A673 (cell line): ENCODE measurements at regions not wholly inside any gene's neighbourhood (a gene's known extent, or its start where the extent isn't known, plus 50 kb on each side); places are given as distances from the start of the nearest gene placed in this dataset.

Source experiments
- CTCF ChIP-seq: fragments of 300-800, 200-600 bp; sonication (generic); conservative IDR thresholded peaks from 2 replicates; pipeline ENCODE4 v1.5.1; 2017; ENCODE audit warnings: low read depth, mild to moderate bottlenecking, antibody characterized with exemption, low read length, moderate library complexity, mixed read lengths
- EZH2 ChIP-seq: fragments of 200-600 bp; sonication (generic); IDR thresholded peaks from 2 replicates; pipeline ENCODE4 v1.6.1; 2017; ENCODE audit warnings: borderline replicate concordance, low read depth, mild to moderate bottlenecking, mixed read lengths, antibody characterized with exemption, low read length; ENCODE audit not compliant: poor library complexity, severe bottlenecking

GRCh38 chr6:5946181-5946580, 60.5 kb downstream of the NRN1 start:
- TF ChIP-seq CTCF: no peak
- TF ChIP-seq EZH2: no peak
